SJSA1 (cell line): ENCODE measurements at regions not wholly inside any gene's neighbourhood (a gene's known extent, or its start where the extent isn't known, plus 50 kb on each side); places are given as distances from the start of the nearest gene placed in this dataset.

Experiments
- DNase-seq, 2 experiments: peaks; one replicate each; pipeline ENCODE4 v3.0.0-alpha.2; 2015 to 2020; ENCODE audit warnings: low spot score in 2 of 2, low read depth in 1 of 2
- H3K27ac ChIP-seq: fragments of 250-450 bp; sonication (Bioruptor Pico); 2 replicates; pipeline ENCODE4 v1.5.1; 2020; ENCODE audit warnings: mild to moderate bottlenecking, moderate library complexity
- H3K27me3 ChIP-seq: fragments of 250-450 bp; sonication (Bioruptor Pico); replicated peaks from 2 replicates; pipeline ENCODE4 v1.5.1; 2020; ENCODE audit warnings: mild to moderate bottlenecking, moderate library complexity
- H3K36me3 ChIP-seq: fragments of 250-450 bp; sonication (Bioruptor Pico); 2 replicates; pipeline ENCODE4 v1.5.1; 2020; ENCODE audit warnings: mild to moderate bottlenecking
- H3K4me1 ChIP-seq: fragments of 250-450 bp; sonication (Bioruptor Pico); replicated peaks from 2 replicates; pipeline ENCODE4 v1.6.1; 2021; ENCODE audit warnings: mild to moderate bottlenecking
- H3K4me3 ChIP-seq: fragments of 250-450 bp; sonication (Bioruptor Pico); 2 replicates; pipeline ENCODE4 v1.5.1; 2020; ENCODE audit warnings: mild to moderate bottlenecking
- H3K9me3 ChIP-seq: fragments of 250-450 bp; sonication (Bioruptor Pico); replicated peaks from 2 replicates; pipeline ENCODE4 v1.5.1; 2020; ENCODE audit warnings: mild to moderate bottlenecking

DNA sequence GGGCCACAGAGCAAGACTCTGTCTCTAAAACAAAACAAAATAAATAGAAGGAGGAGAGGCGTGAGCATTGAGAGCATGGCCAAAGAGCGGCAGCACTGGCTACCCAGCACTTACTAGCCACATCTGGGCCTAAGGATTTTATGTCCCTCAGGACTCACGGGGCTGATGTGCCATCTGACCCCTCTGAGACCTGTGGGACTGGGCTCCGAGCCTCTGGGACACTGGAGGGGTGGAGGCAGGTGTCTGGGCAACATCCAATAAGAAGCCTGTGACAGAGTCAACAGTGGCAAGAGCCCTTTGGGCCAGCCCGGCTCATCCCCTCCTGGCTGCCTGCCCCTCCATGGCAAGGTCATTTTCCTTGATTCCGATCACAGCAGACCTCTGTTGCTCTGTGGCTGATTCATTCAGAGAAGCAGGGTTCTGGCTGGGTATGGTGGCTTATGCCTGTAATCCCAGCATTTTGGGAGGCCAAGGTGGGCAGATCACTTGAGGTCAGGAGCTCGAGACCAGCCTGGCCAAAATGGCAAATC is 60.7 kb downstream of the RRM2 start:
- Histone ChIP-seq H3K4me3 (no peak overlapping the region), H3K4me1 (no peaks in the 10 kb centered on the region), H3K36me3 (peaks cover 18% of the 10 kb centered on the region), H3K27ac (no peak overlapping the region), H3K9me3 (no peaks in the 10 kb centered on the region), H3K27me3 (no peaks in the 10 kb centered on the region)
- DNase-seq: no peak

GRCh38 chr2:10184421-10184820 is 61.9 kb downstream of the RRM2 start:
- no peaks in the 10 kb centered on the region for H3K27me3 ChIP-seq
- H3K36me3 ChIP-seq: peaks cover 13% of the 10 kb centered on the region
- H3K4me3 ChIP-seq: no peak overlapping the region
- H3K4me1 ChIP-seq: no peaks in the 10 kb centered on the region
- no peak overlapping the region for H3K27ac ChIP-seq
- H3K9me3 ChIP-seq: no peaks in the 10 kb centered on the region
- DNase-seq: no peak

DNA sequence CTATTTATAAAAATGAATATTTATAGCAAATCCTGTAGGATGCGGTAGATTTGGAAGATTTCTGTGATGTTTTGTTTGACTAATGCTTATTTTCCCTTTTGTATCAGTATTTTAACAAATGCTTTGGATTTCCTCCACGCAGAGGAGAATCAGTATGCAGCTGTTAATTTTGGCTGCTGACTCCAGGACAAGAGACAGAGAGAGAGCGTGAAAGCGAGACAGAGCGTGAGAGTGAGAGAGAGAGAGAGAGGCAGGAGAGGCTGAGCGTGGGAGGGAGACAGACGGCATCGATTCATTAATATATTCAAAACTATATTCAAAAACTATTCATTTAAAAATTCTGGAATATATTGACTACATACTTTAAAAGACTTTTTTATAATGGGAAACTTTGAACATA is 62.5 kb downstream of the RRM2 start:
- Histone ChIP-seq H3K27me3 (no peaks in the 10 kb centered on the region), H3K27ac (no peak overlapping the region), H3K9me3 (no peaks in the 10 kb centered on the region), H3K4me3 (no peak overlapping the region), H3K4me1 (no peaks in the 10 kb centered on the region), H3K36me3 (peaks cover 13% of the 10 kb centered on the region; the same call in 1 of the 2 replicates)
- no peak for DNase-seq

DNA sequence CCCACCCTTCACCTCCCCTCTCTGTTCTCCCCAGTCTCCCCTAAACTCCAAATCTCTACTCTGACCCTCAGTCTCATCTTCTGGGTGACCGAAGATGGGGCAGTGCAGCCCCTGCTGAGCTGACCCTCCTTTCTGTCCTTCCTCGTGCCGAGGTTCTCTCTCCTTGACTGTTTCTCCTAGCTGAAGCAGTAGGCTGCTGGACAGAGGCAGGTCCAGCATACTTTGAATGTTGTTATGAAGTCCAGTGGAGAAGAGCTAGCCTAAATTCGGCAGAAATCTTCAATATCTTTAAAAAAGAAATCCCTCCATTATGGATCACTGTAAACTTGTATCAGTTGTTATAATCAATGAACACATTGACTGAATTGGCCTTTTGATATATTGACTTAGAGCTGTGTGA is 63.2 kb downstream of the RRM2 start:
- Histone ChIP-seq H3K4me3 (no peak overlapping the region), H3K9me3 (no peaks in the 10 kb centered on the region), H3K4me1 (no peaks in the 10 kb centered on the region), H3K27ac (no peak overlapping the region), H3K27me3 (no peaks in the 10 kb centered on the region), H3K36me3 (peaks cover 13% of the 10 kb centered on the region; the same call in 1 of the 2 replicates)
- DNase-seq: no peak

DNA sequence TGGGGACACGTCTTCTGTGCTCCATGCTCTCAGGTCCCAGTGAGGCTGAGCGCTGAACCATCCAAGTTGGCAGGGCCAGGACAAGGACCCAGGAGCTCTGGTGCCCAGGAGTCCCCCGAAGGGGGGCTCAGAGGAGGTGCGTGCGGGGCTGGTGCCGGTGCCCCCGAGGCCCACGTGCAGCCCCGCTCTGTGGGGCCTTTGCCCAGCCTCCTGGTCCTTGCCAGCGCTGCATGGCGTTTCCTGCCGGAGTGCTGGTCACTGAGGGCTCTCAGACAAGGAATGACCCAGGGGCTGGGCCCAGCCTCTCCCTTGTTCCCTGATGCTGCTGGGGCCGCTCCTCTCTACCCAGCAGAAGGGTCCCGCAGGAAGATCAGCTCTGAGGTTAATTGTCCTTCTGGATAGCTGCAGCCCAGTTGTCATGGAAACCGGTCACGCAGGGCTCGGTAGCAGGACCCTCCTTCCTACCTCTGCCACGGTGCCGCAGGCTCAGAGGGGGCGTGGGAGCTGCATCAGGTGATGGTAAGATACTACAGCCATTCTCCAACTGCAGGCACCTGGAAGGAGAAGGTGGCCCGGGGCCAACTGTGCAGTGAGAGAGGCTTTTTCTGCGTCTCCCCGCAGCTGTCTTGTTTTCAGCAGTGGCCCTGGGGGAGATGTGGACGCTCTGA is 64.5 kb downstream of the RRM2 start:
- no peak for DNase-seq
- H3K27me3 ChIP-seq: no peaks in the 10 kb centered on the region
- H3K36me3 ChIP-seq: peaks cover 13% of the 10 kb centered on the region; the same call in 1 of the 2 replicates
- H3K9me3 ChIP-seq: no peaks in the 10 kb centered on the region
- H3K4me1 ChIP-seq: no peaks in the 10 kb centered on the region
- H3K27ac ChIP-seq: no peak overlapping the region
- no peak overlapping the region for H3K4me3 ChIP-seq

DNA sequence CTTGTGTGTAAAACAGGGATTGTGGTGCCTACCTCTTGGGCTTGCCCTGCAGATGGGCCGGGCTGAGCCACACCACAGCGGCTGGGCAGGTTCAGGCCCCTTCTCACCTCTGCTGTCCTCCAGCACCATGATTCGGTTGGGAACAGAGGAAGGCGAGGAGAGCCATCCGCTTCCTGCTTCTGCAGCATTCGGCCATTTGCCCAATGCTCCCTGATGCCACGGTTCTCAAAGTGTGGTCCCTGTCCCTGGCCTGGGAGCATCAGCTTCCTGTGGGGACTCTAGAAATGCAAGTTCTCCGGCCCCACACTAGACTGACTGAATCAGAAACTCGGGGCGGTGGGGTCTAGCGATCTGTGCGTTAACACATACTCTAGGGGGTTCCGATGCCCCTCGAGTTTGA is 65.1 kb downstream of the RRM2 start:
- no peak for DNase-seq
- no peaks in the 10 kb centered on the region for H3K27me3 ChIP-seq
- no peak overlapping the region for H3K4me3 ChIP-seq
- H3K9me3 ChIP-seq: no peaks in the 10 kb centered on the region
- H3K36me3 ChIP-seq: peaks cover 13% of the 10 kb centered on the region; the same call in 1 of the 2 replicates
- H3K4me1 ChIP-seq: no peaks in the 10 kb centered on the region
- no peak overlapping the region for H3K27ac ChIP-seq

GRCh38 chr2:10188211-10188610 is 65.7 kb downstream of the RRM2 start:
- no peaks in the 10 kb centered on the region for H3K9me3 ChIP-seq
- peaks cover 13% of the 10 kb centered on the region; the same call in 1 of the 2 replicates for H3K36me3 ChIP-seq
- no peak for DNase-seq
- no peak overlapping the region for H3K27ac ChIP-seq
- H3K4me3 ChIP-seq: no peak overlapping the region
- H3K27me3 ChIP-seq: no peaks in the 10 kb centered on the region
- H3K4me1 ChIP-seq: no peaks in the 10 kb centered on the region

- H3K4me3 ChIP-seq: no peak overlapping the region
- no peak overlapping the region for H3K27ac ChIP-seq
- no peak for DNase-seq
- H3K9me3 ChIP-seq: no peaks in the 10 kb centered on the region
- H3K4me1 ChIP-seq: peaks cover 5% of the 10 kb centered on the region
- no peaks in the 10 kb centered on the region for H3K27me3 ChIP-seq
- peaks cover 13% of the 10 kb centered on the region for H3K36me3 ChIP-seq
Measured at GRCh38 chr2:10188729-10189305, 66.3 kb downstream of the RRM2 start.

DNA sequence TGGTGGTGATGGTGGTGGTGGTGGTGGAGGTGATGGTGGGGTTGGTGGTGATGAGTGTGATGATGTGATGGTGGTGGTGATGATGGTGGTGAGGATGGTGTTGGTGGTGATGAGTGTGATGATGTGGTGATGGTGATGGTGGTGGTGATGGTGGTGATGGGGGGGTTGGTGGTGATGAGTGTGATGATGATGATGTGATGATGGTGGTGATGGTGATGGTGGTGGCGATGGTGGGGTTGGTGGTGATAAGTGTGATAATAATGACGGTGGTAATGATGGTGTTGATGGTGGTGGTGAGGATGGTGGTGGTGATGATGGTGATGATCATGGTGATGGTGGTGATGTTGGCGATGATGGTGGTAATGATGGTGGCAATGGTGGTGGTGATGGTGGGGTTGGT is 67.7 kb downstream of the RRM2 start:
- Histone ChIP-seq H3K4me1 (peaks cover 8% of the 10 kb centered on the region), H3K27ac (no peak overlapping the region), H3K4me3 (no peak overlapping the region), H3K27me3 (no peaks in the 10 kb centered on the region), H3K9me3 (no peaks in the 10 kb centered on the region), H3K36me3 (peaks cover 13% of the 10 kb centered on the region)
- no peak for DNase-seq

DNA sequence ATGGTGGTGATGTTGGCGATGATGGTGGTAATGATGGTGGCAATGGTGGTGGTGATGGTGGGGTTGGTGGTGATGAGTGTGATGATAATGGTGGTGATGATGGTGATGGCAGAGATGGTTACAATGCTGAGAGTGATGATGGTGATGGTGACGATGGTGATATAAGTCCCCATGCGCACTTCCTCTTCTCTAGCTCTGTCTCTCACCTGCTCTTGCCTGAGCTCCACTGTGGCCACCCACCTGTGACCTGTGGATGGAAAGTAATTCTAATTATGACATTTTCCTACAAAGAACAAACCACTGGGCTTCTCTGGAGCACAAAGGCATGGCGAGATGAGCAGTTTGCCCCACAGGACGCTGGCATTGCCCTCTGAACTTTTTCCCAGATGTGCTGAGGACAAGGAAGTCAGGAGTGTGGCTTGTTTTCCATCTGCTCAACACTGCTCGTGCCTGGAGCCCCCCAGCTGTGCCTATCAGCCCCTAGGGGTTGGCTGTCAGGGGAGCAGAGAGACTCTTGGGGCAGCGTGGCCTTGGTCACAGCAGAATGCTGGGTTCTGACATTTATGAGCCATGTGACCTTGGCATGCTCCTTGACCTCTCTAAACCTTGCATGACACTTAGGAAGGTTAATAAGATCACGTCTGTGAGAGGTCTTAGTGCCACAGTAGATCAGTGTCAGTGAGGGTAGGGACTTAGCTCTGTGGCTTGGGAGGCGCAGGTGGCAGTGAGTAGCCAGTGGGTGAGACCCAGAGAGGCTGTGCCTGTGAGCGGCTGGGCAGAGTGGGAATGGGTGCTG is 68.4 kb downstream of the RRM2 start:
- Histone ChIP-seq H3K9me3 (no peaks in the 10 kb centered on the region), H3K27ac (no peak overlapping the region), H3K4me1 (peaks cover 8% of the 10 kb centered on the region), H3K36me3 (peaks cover 13% of the 10 kb centered on the region), H3K4me3 (no peak overlapping the region), H3K27me3 (no peaks in the 10 kb centered on the region)
- no peak for DNase-seq

DNA sequence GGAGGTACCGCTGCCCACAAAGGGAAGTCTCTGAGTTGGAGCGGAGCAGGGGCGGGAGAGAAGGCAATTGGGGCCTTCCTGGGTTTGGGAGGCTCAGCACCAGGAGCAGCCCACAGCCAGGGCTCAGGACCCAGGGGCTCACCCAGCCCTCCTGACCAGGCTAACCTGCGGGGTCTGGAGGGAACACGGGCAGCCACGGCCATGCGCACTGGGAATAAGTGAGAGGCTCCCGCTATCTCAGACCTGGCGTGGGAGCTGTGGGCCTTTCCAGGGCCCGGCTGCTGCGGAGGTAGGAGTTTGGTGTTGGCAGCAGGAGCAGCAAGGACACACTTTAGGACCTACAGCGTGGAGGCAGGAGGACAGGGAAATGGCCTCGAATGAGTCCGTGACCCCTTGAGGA is 69.0 kb downstream of the RRM2 start:
- H3K36me3 ChIP-seq: peaks cover 13% of the 10 kb centered on the region
- H3K27ac ChIP-seq: no peak overlapping the region
- no peaks in the 10 kb centered on the region for H3K9me3 ChIP-seq
- no peak for DNase-seq
- no peak overlapping the region for H3K4me3 ChIP-seq
- no peaks in the 10 kb centered on the region for H3K27me3 ChIP-seq
- peaks cover 8% of the 10 kb centered on the region for H3K4me1 ChIP-seq

DNA sequence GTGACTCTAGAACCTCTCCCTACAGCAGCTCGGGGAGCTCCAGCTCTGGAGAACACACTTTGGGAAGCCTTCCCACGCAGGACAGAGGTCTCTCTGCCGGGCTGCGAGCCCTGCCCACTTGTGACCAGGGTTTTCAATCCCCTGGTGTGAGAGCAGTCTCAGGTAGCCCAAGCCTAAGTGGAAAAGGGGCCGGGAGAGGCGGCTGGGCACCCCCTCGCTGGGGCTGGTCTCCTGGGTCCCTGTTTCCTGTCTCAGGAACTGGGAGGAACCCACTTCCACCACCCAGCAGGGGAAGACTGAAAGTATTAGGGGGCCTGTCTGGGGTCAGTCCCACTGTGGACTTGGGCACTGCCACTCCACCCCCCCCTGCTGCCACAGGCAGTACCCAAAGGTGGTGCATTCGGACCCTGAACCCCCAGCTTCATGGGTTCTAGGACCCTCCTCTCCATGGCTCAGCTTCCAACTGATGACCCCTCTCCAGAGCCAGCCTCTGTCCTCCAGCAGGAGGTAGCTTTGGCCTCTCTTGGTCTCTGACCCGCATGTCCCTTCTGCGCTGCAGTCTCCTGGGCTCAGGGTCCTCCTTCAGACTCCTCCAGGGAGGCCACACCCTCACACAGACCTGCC is 70.0 kb downstream of the RRM2 start:
- no peak for DNase-seq
- H3K27me3 ChIP-seq: no peaks in the 10 kb centered on the region
- no peak overlapping the region for H3K27ac ChIP-seq
- H3K4me3 ChIP-seq: no peak overlapping the region
- H3K4me1 ChIP-seq: peaks cover 8% of the 10 kb centered on the region
- H3K36me3 ChIP-seq: peaks cover 10% of the 10 kb centered on the region
- no peaks in the 10 kb centered on the region for H3K9me3 ChIP-seq

GRCh38 chr2:10193276-10193795 is 70.8 kb downstream of the RRM2 start:
- Histone ChIP-seq H3K36me3 (peaks cover 10% of the 10 kb centered on the region), H3K9me3 (no peaks in the 10 kb centered on the region), H3K4me3 (no peak overlapping the region), H3K27ac (no peak overlapping the region), H3K27me3 (no peaks in the 10 kb centered on the region), H3K4me1 (peaks cover 8% of the 10 kb centered on the region)
- DNase-seq: no peak
